HEK293 (cell line): ENCODE measurements at regions not wholly inside any gene's neighbourhood (a gene's known extent, or its start where the extent isn't known, plus 50 kb on each side); places are given as distances from the start of the nearest gene placed in this dataset.
A peak's percentile ranks its signal among the peaks of the same experiment; 100 is the strongest.

Experiments used
- CTCF ChIA-PET: fragments of 350-600 bp; formaldehyde crosslinking; extraction: SDS; loops from one replicate; lab custom pipeline; 2021; ENCODE audit warnings: antibody characterized with exemption; lab: Yijun Ruan, JAX
- POLR2A ChIA-PET: fragments of 300-600 bp; formaldehyde crosslinking; extraction: SDS; loops from one replicate; lab custom pipeline; 2020; ENCODE audit warnings: antibody characterized with exemption, inconsistent platforms; lab: Yijun Ruan, JAX
- H3K27ac ChIP-seq: fragments of 200-500 bp; sonication (Bioruptor generic); 2 replicates; pipeline ENCODE4 v1.5.1; 2014; ENCODE audit warnings: low read depth, low read length, control low read depth, inconsistent platforms; ENCODE audit errors: extremely low read depth
- H3K36me3 ChIP-seq, 2 experiments: fragments of 200-500 bp in 1 of 2; sonication (Bioruptor generic) in 1 of 2; 1 replicate in 1 of 2; 2 replicates in 1 of 2; pipeline ENCODE4 v1.5.1; 2014 to 2017; ENCODE audit warnings: inconsistent platforms in 2 of 2, low read length in 2 of 2; ENCODE audit not compliant: control insufficient read depth in 2 of 2, insufficient read depth in 1 of 2
- H3K4me1 ChIP-seq: fragments of 200-500 bp; sonication (Bioruptor generic); 2 replicates; pipeline ENCODE4 v1.5.1; 2014; ENCODE audit warnings: mild to moderate bottlenecking, low read length, inconsistent platforms; ENCODE audit not compliant: control insufficient read depth, insufficient read depth
- H3K4me3 ChIP-seq: 2 replicates; pipeline ENCODE4 v1.5.1; 2011; ENCODE audit warnings: low read depth, mild to moderate bottlenecking, control low read depth, low read length, moderate library complexity
- H3K9me3 ChIP-seq: fragments of 200-500 bp; sonication (Bioruptor generic); 2 replicates; pipeline ENCODE4 v1.5.1; 2014; ENCODE audit warnings: low read depth, low read length, inconsistent platforms; ENCODE audit not compliant: control insufficient read depth, insufficient read depth
- KLF1 ChIP-seq: fragments of 450-650 bp; formaldehyde crosslinking; IDR thresholded peaks from 2 replicates; pipeline ENCODE4 v1.5.1; 2016; ENCODE audit warnings: missing biosample characterization, missing genetic modification characterization
- KLF16 ChIP-seq: fragments of 450-650 bp; formaldehyde crosslinking; IDR thresholded peaks from 2 replicates; pipeline ENCODE4 v1.5.1; 2017; ENCODE audit warnings: missing biosample characterization, missing genetic modification characterization
- SP3 ChIP-seq: fragments of 450-650 bp; formaldehyde crosslinking; IDR thresholded peaks from 2 replicates; pipeline ENCODE4 v1.5.1; 2016; ENCODE audit warnings: missing biosample characterization, missing genetic modification characterization
- YY2 ChIP-seq: fragments of 450-650 bp; formaldehyde crosslinking; IDR thresholded peaks from 2 replicates; pipeline ENCODE4 v1.5.1; 2016; ENCODE audit warnings: missing biosample characterization, missing genetic modification characterization
- ZBTB21 ChIP-seq: fragments of 450-650 bp; formaldehyde crosslinking; IDR thresholded peaks from 2 replicates; pipeline ENCODE4 v1.5.1; 2017; ENCODE audit warnings: missing biosample characterization, missing genetic modification characterization
- ZIC2 ChIP-seq: fragments of 450-650 bp; formaldehyde crosslinking; IDR thresholded peaks from 2 replicates; pipeline ENCODE4 v1.5.1; 2016; ENCODE audit warnings: missing biosample characterization, missing genetic modification characterization
- ZNF266 ChIP-seq: fragments of 450-650 bp; formaldehyde crosslinking; IDR thresholded peaks from 2 replicates; pipeline ENCODE4 v1.5.1; 2016; ENCODE audit warnings: missing biosample characterization, missing genetic modification characterization, low read depth
- ZNF335 ChIP-seq: fragments of 450-650 bp; formaldehyde crosslinking; conservative IDR thresholded peaks from 2 replicates; pipeline ENCODE4 v1.5.1; 2016; ENCODE audit warnings: missing biosample characterization, missing genetic modification characterization
- ZNF391 ChIP-seq: fragments of 450-650 bp; formaldehyde crosslinking; IDR thresholded peaks from 2 replicates; pipeline ENCODE4 v1.5.1; 2016; ENCODE audit warnings: low read depth, missing biosample characterization, missing genetic modification characterization, borderline replicate concordance
- ZNF423 ChIP-seq: fragments of 450-650 bp; formaldehyde crosslinking; IDR thresholded peaks from 2 replicates; pipeline ENCODE4 v1.5.1; 2016; ENCODE audit warnings: missing biosample characterization, missing genetic modification characterization
- ZNF544 ChIP-seq: fragments of 450-650 bp; formaldehyde crosslinking; IDR thresholded peaks from 2 replicates; pipeline ENCODE4 v1.5.0; 2017; ENCODE audit warnings: missing biosample characterization, missing genetic modification characterization
- ZNF548 ChIP-seq: fragments of 450-650 bp; formaldehyde crosslinking; IDR thresholded peaks from 2 replicates; pipeline ENCODE4 v1.5.1; 2016; ENCODE audit warnings: missing biosample characterization, missing genetic modification characterization
- ZNF600 ChIP-seq: fragments of 450-650 bp; formaldehyde crosslinking; IDR thresholded peaks from 2 replicates; pipeline ENCODE4 v1.5.1; 2016; ENCODE audit warnings: missing biosample characterization, missing genetic modification characterization
- ZNF624 ChIP-seq: fragments of 450-650 bp; formaldehyde crosslinking; IDR thresholded peaks from 2 replicates; pipeline ENCODE4 v1.5.1; 2017; ENCODE audit warnings: missing biosample characterization, missing genetic modification characterization
- ZNF768 ChIP-seq: fragments of 450-650 bp; formaldehyde crosslinking; IDR thresholded peaks from 2 replicates; pipeline ENCODE4 v1.5.1; 2018; ENCODE audit warnings: missing biosample characterization, mild to moderate bottlenecking, missing genetic modification characterization
- ZNF830 ChIP-seq: fragments of 450-650 bp; IDR thresholded peaks from 2 replicates; pipeline ENCODE4 v1.5.0; 2018; ENCODE audit warnings: missing biosample characterization, missing genetic modification characterization, low read depth, mild to moderate bottlenecking, moderate library complexity
- TF ChIP-seq, protein P1 (sequence below): fragments of 450-650 bp; formaldehyde crosslinking; IDR thresholded peaks from 2 replicates; pipeline ENCODE4 v1.5.1; 2017; ENCODE audit warnings: missing biosample characterization, missing genetic modification characterization
- TF ChIP-seq, protein P2 (sequence below): fragments of 450-650 bp; formaldehyde crosslinking; IDR thresholded peaks from 2 replicates; pipeline ENCODE4 v1.5.1; 2016; ENCODE audit warnings: missing biosample characterization, missing genetic modification characterization
- TF ChIP-seq, protein P3 (sequence below): fragments of 450-650 bp; formaldehyde crosslinking; IDR thresholded peaks from 2 replicates; pipeline ENCODE4 v1.5.1; 2017; ENCODE audit warnings: missing biosample characterization, missing genetic modification characterization
- TF ChIP-seq, protein P4 (sequence below): fragments of 450-650 bp; formaldehyde crosslinking; IDR thresholded peaks from 2 replicates; pipeline ENCODE4 v1.5.1; 2016; ENCODE audit warnings: missing biosample characterization, missing genetic modification characterization
- TF ChIP-seq, protein P5 (sequence below): fragments of 450-650 bp; formaldehyde crosslinking; IDR thresholded peaks from 2 replicates; pipeline ENCODE4 v1.5.1; 2017; ENCODE audit warnings: missing biosample characterization, missing genetic modification characterization

DNA sequence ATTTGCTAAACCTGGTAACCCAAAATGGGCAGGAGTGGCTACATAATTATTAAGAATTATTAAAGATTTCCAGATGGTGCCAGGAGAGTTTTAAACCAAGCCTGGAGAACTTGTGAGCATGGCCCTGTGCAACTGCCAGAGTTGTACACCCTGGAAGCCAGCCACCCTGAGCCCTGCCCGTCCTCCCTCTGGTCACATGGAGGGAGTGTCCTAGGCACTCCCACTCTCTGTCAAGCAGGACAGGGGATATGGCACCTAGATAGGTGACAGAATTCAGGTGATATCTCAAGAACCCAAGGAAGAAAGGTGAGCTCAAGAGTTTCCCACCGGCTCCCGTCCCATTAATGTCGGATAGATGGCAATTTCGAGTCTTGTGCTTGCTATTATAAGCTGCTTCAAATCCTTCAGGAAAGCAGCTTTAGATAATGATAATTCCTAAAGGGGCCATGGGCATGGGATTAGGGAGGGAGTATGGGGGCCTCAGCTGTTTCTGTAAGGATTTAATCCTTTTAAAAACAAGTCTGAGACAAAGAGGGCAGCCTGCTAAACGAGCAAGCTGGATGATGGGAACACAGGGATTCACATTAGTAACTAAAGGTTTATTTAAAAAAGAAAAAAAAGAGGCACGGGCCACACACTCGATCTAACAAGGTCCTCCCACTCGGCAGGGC lies 169.1 kb downstream of the BMP7 start:
- H3K36me3 ChIP-seq = no peaks in the 10 kb centered on the region
- POLR2A ChIA-PET = no interaction called here
- CTCF ChIA-PET = interaction anchor here (1.9 kb wide), 1 partner anchor 249 kb away, joined by 10 read pairs; no protein-coding TSS in a partner anchor

DNA sequence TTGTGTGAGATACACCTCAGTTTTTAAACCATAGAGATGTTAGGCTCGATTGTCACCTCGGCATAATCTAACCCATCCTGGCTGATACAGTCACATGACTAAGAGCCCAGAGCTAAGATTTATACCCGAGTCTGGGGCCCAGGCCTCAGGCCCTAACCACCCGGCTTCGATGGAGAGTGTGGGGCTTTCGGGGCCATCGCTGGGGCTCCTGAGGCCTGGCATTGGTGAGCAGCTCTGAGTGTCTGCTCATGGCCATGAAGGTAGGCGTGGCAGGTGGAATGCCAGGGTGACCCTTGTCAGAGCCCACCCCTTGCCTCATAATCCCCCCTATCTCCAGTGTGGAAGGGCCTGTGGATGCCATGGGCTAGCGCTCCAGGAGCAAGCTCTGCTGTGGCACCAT lies 164.3 kb downstream of the BMP7 start:
- no peaks in the 10 kb centered on the region for H3K36me3 ChIP-seq
- H3K4me3 ChIP-seq = no peak overlapping the region
- H3K9me3 ChIP-seq = no peaks in the 10 kb centered on the region
- H3K4me1 ChIP-seq = no peaks in the 10 kb centered on the region
- CTCF ChIA-PET = interaction anchor here (0.5 to 1.8 kb wide), 2 partner anchors 231 to 563 kb away, joined by 3 to 4 read pairs; no protein-coding TSS in a partner anchor
- TF ChIP-seq ZNF830 (no peak), ZBTB21 (tag by site-specific recombination) (no peak), ZIC2 (no peak), ZNF624 (tag by site-specific recombination) (no peak), YY2 (no peak), KLF16 (tag by site-specific recombination) (no peak)
- TF ChIP-seq, protein P1, sequence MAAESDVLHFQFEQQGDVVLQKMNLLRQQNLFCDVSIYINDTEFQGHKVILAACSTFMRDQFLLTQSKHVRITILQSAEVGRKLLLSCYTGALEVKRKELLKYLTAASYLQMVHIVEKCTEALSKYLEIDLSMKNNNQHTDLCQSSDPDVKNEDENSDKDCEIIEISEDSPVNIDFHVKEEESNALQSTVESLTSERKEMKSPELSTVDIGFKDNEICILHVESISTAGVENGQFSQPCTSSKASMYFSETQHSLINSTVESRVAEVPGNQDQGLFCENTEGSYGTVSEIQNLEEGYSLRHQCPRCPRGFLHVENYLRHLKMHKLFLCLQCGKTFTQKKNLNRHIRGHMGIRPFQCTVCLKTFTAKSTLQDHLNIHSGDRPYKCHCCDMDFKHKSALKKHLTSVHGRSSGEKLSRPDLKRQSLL = no peak
- TF ChIP-seq, protein P2, sequence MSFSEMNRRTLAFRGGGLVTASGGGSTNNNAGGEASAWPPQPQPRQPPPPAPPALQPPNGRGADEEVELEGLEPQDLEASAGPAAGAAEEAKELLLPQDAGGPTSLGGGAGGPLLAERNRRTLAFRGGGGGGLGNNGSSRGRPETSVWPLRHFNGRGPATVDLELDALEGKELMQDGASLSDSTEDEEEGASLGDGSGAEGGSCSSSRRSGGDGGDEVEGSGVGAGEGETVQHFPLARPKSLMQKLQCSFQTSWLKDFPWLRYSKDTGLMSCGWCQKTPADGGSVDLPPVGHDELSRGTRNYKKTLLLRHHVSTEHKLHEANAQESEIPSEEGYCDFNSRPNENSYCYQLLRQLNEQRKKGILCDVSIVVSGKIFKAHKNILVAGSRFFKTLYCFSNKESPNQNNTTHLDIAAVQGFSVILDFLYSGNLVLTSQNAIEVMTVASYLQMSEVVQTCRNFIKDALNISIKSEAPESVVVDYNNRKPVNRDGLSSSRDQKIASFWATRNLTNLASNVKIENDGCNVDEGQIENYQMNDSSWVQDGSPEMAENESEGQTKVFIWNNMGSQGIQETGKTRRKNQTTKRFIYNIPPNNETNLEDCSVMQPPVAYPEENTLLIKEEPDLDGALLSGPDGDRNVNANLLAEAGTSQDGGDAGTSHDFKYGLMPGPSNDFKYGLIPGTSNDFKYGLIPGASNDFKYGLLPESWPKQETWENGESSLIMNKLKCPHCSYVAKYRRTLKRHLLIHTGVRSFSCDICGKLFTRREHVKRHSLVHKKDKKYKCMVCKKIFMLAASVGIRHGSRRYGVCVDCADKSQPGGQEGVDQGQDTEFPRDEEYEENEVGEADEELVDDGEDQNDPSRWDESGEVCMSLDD = no peak
- no peak overlapping the region for H3K27ac ChIP-seq
- POLR2A ChIA-PET = no interaction called here

More for the DNA sequence above, 169.1 kb downstream of the BMP7 start:
- Histone ChIP-seq H3K4me3 (no peak overlapping the region), H3K9me3 (no peaks in the 10 kb centered on the region), H3K27ac (no peak overlapping the region), H3K4me1 (no peaks in the 10 kb centered on the region)
- TF ChIP-seq KLF1 (tag by site-specific recombination) (peak; percentile 61), ZNF335 (no peak)

DNA sequence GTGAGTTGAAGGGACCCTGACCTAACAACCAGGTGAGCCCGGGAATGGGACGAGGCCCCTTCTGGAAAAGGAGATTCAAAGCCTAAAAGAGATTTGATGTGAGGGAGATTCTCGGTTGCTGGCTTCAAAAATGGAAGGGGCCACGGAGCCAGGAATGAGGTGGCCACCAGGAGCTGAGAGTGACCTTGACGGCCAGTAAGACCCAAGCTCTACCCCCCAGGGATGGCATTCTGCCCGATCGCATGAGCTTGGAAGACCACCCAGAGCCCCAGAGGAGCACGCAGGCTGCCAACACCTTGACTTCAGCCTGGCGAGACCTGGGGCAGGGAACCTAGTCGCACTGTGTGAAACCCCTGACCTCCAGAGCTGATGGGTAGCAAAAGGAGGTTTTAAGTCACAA lies 163.9 kb downstream of the BMP7 start:
- CTCF ChIA-PET = interaction anchor here (0.6 to 1.8 kb wide), 4 partner anchors 11 to 244 kb away, joined by 3 to 5 read pairs (median 4); no protein-coding TSS in a partner anchor
- H3K4me3 ChIP-seq = no peak overlapping the region
- H3K27ac ChIP-seq = no peak overlapping the region
- no peaks in the 10 kb centered on the region for H3K4me1 ChIP-seq
- no peaks in the 10 kb centered on the region for H3K9me3 ChIP-seq
- POLR2A ChIA-PET = no interaction called here
- no peaks in the 10 kb centered on the region for H3K36me3 ChIP-seq
- TF ChIP-seq ZNF768 (tag by site-specific recombination) (no peak), ZNF600 (tag by site-specific recombination) (no peak), SP3 (tag by site-specific recombination) (no peak), ZNF266 (tag by site-specific recombination) (no peak), YY2 (no peak), ZNF391 (tag by site-specific recombination) (no peak), ZNF544 (tag by site-specific recombination) (no peak), ZNF548 (tag by site-specific recombination) (no peak), ZNF423 (tag by site-specific recombination) (no peak)
- TF ChIP-seq, protein P3, sequence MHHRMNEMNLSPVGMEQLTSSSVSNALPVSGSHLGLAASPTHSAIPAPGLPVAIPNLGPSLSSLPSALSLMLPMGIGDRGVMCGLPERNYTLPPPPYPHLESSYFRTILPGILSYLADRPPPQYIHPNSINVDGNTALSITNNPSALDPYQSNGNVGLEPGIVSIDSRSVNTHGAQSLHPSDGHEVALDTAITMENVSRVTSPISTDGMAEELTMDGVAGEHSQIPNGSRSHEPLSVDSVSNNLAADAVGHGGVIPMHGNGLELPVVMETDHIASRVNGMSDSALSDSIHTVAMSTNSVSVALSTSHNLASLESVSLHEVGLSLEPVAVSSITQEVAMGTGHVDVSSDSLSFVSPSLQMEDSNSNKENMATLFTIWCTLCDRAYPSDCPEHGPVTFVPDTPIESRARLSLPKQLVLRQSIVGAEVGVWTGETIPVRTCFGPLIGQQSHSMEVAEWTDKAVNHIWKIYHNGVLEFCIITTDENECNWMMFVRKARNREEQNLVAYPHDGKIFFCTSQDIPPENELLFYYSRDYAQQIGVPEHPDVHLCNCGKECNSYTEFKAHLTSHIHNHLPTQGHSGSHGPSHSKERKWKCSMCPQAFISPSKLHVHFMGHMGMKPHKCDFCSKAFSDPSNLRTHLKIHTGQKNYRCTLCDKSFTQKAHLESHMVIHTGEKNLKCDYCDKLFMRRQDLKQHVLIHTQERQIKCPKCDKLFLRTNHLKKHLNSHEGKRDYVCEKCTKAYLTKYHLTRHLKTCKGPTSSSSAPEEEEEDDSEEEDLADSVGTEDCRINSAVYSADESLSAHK = no peak
- TF ChIP-seq, protein P4, sequence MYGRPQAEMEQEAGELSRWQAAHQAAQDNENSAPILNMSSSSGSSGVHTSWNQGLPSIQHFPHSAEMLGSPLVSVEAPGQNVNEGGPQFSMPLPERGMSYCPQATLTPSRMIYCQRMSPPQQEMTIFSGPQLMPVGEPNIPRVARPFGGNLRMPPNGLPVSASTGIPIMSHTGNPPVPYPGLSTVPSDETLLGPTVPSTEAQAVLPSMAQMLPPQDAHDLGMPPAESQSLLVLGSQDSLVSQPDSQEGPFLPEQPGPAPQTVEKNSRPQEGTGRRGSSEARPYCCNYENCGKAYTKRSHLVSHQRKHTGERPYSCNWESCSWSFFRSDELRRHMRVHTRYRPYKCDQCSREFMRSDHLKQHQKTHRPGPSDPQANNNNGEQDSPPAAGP (tag by site-specific recombination) = no peak
- TF ChIP-seq, protein P5, sequence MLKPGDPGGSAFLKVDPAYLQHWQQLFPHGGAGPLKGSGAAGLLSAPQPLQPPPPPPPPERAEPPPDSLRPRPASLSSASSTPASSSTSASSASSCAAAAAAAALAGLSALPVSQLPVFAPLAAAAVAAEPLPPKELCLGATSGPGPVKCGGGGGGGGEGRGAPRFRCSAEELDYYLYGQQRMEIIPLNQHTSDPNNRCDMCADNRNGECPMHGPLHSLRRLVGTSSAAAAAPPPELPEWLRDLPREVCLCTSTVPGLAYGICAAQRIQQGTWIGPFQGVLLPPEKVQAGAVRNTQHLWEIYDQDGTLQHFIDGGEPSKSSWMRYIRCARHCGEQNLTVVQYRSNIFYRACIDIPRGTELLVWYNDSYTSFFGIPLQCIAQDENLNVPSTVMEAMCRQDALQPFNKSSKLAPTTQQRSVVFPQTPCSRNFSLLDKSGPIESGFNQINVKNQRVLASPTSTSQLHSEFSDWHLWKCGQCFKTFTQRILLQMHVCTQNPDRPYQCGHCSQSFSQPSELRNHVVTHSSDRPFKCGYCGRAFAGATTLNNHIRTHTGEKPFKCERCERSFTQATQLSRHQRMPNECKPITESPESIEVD (tag by site-specific recombination) = no peak
